CD4-positive, alpha-beta memory T cell (primary cell): ENCODE measurements at regions not wholly inside any gene's neighbourhood (a gene's known extent, or its start where the extent isn't known, plus 50 kb on each side); places are given as distances from the start of the nearest gene placed in this dataset.

Experiments used
- CTCF ChIA-PET: fragments of 350-600 bp; sonication (Branson Sonifier 250); formaldehyde crosslinking; loops from one replicate; lab custom pipeline; 2021; ENCODE audit warnings: inconsistent platforms; ENCODE audit not compliant: partially characterized antibody; lab: Charles Lee
- POLR2A ChIA-PET: fragments of 350-600 bp; sonication (Branson Sonifier 250); formaldehyde crosslinking; loops from one replicate; lab custom pipeline; 2021; ENCODE audit not compliant: partially characterized antibody; lab: Charles Lee
- DNase-seq, 5 donors: peaks; one replicate each; pipeline versions ENCODE4 v3.0.0 to v3.0.0-alpha.2; 2020 to 2022; ENCODE audit warnings: mixed read lengths in 1 of 5
- H3K27ac ChIP-seq: one replicate; pipeline ENCODE4 v1.7.0; 2013; ENCODE audit warnings: low read depth, low read length
- H3K27me3 ChIP-seq: 2 replicates; pipeline ENCODE4 v1.7.0; 2013; ENCODE audit warnings: mild to moderate bottlenecking, low read length, moderate library complexity; ENCODE audit not compliant: insufficient read depth
- H3K36me3 ChIP-seq: 2 replicates; pipeline ENCODE4 v1.7.0; 2013; ENCODE audit warnings: mild to moderate bottlenecking, low read length, moderate library complexity; ENCODE audit not compliant: insufficient read depth
- H3K4me1 ChIP-seq: 2 replicates; pipeline ENCODE4 v1.7.0; 2013; ENCODE audit warnings: mild to moderate bottlenecking, low read length, moderate library complexity; ENCODE audit not compliant: insufficient read depth
- H3K4me3 ChIP-seq, 2 donors: one replicate each; pipeline ENCODE4 v1.7.0; 2013; ENCODE audit warnings: low read length in 2 of 2, mild to moderate bottlenecking in 1 of 2
- H3K9me3 ChIP-seq, 2 donors: one replicate each; pipeline ENCODE4 v1.7.0; 2013; ENCODE audit warnings: low read length in 2 of 2, control low read depth in 1 of 2; ENCODE audit not compliant: control insufficient read depth in 1 of 2
- H3K27ac Mint-ChIP-seq, 7 donors: one replicate each; pipeline ENCODE4 v1.8.0; 2020 to 2021; ENCODE audit warnings: mixed read lengths in 7 of 7, mild to moderate bottlenecking in 6 of 7, inconsistent platforms in 3 of 7, moderate library complexity in 3 of 7
- H3K27me3 Mint-ChIP-seq, 2 donors: one replicate each; pipeline ENCODE4 v1.8.0; 2020 to 2021; ENCODE audit warnings: mixed read lengths in 2 of 2
- H3K36me3 Mint-ChIP-seq, 2 donors: one replicate each; pipeline ENCODE4 v1.8.0; 2020 to 2021; ENCODE audit warnings: mixed read lengths in 2 of 2, inconsistent platforms in 1 of 2, mild to moderate bottlenecking in 1 of 2
- H3K4me1 Mint-ChIP-seq, 4 donors: one replicate each; pipeline ENCODE4 v1.8.0; 2020 to 2021; ENCODE audit warnings: mixed read lengths in 4 of 4, mild to moderate bottlenecking in 1 of 4
- H3K4me3 Mint-ChIP-seq, 8 donors: one replicate each; pipeline ENCODE4 v1.8.0; 2020 to 2021; ENCODE audit warnings: mixed read lengths in 8 of 8, mild to moderate bottlenecking in 7 of 8, moderate library complexity in 6 of 8, inconsistent platforms in 3 of 8
- H3K9me3 Mint-ChIP-seq, 8 donors: one replicate each; pipeline ENCODE4 v1.8.0; 2020 to 2021; ENCODE audit warnings: mixed read lengths in 8 of 8, mild to moderate bottlenecking in 5 of 8, inconsistent platforms in 3 of 8, moderate library complexity in 1 of 8
- intact Hi-C: fragments of 100-400 bp; cut with micrococcal nuclease; formaldehyde crosslinking; loops from one replicate; pipeline ENCODE4 v1.15.1; 2023

DNA sequence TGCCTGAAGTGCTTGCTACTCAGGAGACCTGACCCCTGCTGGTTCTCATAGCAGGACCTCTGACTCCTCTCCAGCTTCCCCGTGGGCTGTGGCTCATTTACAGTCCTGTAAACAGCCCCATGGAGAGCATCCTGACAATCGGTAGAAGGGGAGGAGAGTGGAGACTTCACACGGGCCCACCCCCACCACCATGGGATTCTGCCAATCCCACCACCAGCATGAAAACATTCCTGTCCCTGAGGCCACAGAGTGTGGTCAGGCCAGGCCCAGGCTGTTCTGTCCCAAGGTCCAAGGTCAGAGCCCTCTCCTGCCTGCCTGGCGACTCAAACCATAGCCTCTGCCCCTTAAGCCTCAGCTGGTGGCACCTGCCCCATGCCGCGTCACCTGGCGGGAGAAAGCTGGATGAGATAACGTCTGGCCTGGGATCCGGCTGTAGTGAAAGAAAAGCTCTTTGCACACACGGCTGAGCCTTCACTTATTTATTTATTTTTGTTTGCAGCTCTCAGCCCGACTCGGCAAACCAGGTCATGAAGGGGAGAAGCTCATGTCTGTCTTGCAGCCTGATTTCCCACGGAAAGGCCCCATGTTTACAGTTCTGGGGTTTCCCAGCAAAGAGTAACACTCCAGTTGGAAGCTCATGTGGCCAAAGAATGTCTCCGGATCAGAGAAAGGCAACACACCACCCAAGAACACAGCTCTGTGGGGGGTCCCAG is 293.6 kb upstream of the ZMIZ1 start:
- intact Hi-C loops: no loop called here
- Mint-ChIP-seq H3K27ac (no peak overlapping the region), H3K36me3 (no peaks in the 10 kb centered on the region), H3K9me3 (no peaks in the 10 kb centered on the region), H3K4me1 (no peaks in the 10 kb centered on the region), H3K4me3 (no peak overlapping the region), H3K27me3 (peaks cover 0 to 7% of the 10 kb centered on the region in 2 donors)
- Histone ChIP-seq H3K4me3 (no peak overlapping the region), H3K4me1 (no peaks in the 10 kb centered on the region), H3K9me3 (no peaks in the 10 kb centered on the region), H3K27me3 (no peaks in the 10 kb centered on the region), H3K27ac (no peak overlapping the region), H3K36me3 (no peaks in the 10 kb centered on the region)
- ChIA-PET CTCF (no interaction called here), POLR2A (no interaction called here)
- DNase-seq: no peak

- H3K4me3 Mint-ChIP-seq: no peak overlapping the region
- ChIA-PET POLR2A (no interaction called here), CTCF (no interaction called here)
- Histone ChIP-seq H3K9me3 (no peaks in the 10 kb centered on the region), H3K36me3 (no peaks in the 10 kb centered on the region), H3K4me3 (no peak overlapping the region), H3K27ac (no peak overlapping the region), H3K27me3 (no peaks in the 10 kb centered on the region), H3K4me1 (no peaks in the 10 kb centered on the region)
- H3K9me3 Mint-ChIP-seq: no peaks in the 10 kb centered on the region
- no peaks in the 10 kb centered on the region for H3K4me1 Mint-ChIP-seq
- no peaks in the 10 kb centered on the region for H3K36me3 Mint-ChIP-seq
- H3K27ac Mint-ChIP-seq: no peak overlapping the region
- intact Hi-C loops: no loop called here
- peaks cover 0 to 5% of the 10 kb centered on the region in 2 donors for H3K27me3 Mint-ChIP-seq
- DNase-seq: no peak
These were observed 292.9 kb upstream of the ZMIZ1 start for GRCh38 chr10:78775891-78776290.

DNA sequence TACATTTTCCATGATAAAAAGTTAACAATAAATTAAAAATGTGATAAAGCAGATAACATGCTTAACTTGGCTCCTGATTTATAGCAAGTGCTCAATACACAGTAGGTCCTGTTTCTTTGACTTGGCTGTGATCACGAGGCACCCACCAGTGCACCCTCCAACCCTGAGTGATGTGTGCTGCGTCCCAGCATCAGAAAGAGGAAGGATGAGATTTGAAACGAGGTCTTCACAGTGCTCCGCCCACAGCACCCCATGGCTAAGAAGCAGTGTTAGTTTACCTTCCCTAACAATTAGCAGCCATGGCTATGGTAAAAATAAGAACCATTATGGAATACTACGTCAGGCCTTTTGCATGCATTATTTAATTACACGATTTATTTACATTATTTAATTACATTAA is 292.0 kb upstream of the ZMIZ1 start:
- H3K4me3 ChIP-seq: no peak overlapping the region
- POLR2A ChIA-PET: no interaction called here
- no peak overlapping the region for H3K27ac ChIP-seq
- Mint-ChIP-seq H3K27me3 (peaks cover 2 to 7% of the 10 kb centered on the region in 2 donors), H3K4me3 (no peak overlapping the region), H3K27ac (no peak overlapping the region), H3K9me3 (no peaks in the 10 kb centered on the region), H3K4me1 (no peaks in the 10 kb centered on the region), H3K36me3 (no peaks in the 10 kb centered on the region)
- no peak for DNase-seq
- CTCF ChIA-PET: interaction anchor here (1.3 kb wide), 1 partner anchor 419 kb away, joined by 3 read pairs; no protein-coding TSS in a partner anchor
- intact Hi-C loops: no loop called here
- H3K36me3 ChIP-seq: no peaks in the 10 kb centered on the region
- no peaks in the 10 kb centered on the region for H3K9me3 ChIP-seq
- no peaks in the 10 kb centered on the region for H3K27me3 ChIP-seq
- no peaks in the 10 kb centered on the region for H3K4me1 ChIP-seq

DNA sequence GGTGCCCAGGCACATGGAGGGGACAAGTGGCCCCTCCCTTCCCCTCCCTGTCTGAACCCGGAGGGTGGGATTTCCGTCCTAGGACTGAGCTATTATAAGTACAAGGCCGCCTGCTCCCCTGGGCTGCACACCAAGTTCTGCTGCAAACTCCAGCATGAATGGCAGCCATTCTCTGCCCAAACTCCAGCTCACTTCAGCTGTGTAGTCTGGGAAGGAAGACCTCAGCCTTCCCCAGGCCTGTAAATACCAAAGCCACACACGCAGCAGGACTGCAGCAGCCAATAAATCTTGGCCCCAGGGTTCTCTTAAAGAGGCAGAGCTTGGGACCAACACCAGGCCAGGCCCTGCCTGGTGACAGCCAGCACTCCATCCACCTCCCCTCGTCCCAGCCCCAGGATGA is 291.3 kb upstream of the ZMIZ1 start:
- ChIA-PET POLR2A (no interaction called here), CTCF (interaction anchor here (1.3 kb wide), 1 partner anchor 418 kb away, joined by 3 read pairs; no protein-coding TSS in a partner anchor)
- no peaks in the 10 kb centered on the region for H3K4me1 ChIP-seq
- H3K27me3 ChIP-seq: no peaks in the 10 kb centered on the region
- Mint-ChIP-seq H3K27ac (no peak overlapping the region), H3K36me3 (no peaks in the 10 kb centered on the region), H3K27me3 (peaks cover 2 to 7% of the 10 kb centered on the region in 2 donors), H3K9me3 (no peaks in the 10 kb centered on the region), H3K4me3 (no peak overlapping the region), H3K4me1 (no peaks in the 10 kb centered on the region)
- no peak for DNase-seq
- H3K9me3 ChIP-seq: no peaks in the 10 kb centered on the region
- no peak overlapping the region for H3K4me3 ChIP-seq
- intact Hi-C loops: no loop called here
- H3K27ac ChIP-seq: no peak overlapping the region
- no peaks in the 10 kb centered on the region for H3K36me3 ChIP-seq

DNA sequence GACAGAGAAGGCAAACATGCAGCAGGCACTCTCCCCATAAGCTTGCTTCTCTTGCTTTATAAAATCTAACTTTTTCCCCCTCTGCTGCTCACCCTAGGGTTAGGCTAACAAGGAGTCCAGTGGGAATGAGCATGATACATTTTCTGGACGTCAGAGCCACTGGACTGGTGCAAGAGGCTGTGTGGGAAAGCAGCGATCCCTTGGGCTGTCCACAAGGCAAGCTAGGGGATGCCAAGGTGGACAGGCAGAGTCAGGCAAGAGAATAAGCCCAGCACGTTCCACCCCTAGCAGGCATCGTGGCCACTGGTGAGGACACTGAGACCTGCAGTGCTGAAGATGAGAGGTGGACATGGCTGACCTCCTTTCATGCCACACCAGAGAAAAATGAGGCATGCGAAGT is 290.9 kb upstream of the ZMIZ1 start:
- H3K4me3 ChIP-seq: no peak overlapping the region
- H3K9me3 ChIP-seq: no peaks in the 10 kb centered on the region
- peaks cover 2 to 7% of the 10 kb centered on the region in 2 donors for H3K27me3 Mint-ChIP-seq
- ChIA-PET CTCF (interaction anchor here (1.3 kb wide), 1 partner anchor 418 kb away, joined by 3 read pairs; no protein-coding TSS in a partner anchor), POLR2A (no interaction called here)
- DNase-seq: no peak
- H3K9me3 Mint-ChIP-seq: peaks cover 0 to 3% (median 0%) of the 10 kb centered on the region in 8 donors
- no peaks in the 10 kb centered on the region for H3K36me3 Mint-ChIP-seq
- H3K27me3 ChIP-seq: no peaks in the 10 kb centered on the region
- H3K27ac Mint-ChIP-seq: no peak overlapping the region
- no peaks in the 10 kb centered on the region for H3K4me1 ChIP-seq
- H3K4me1 Mint-ChIP-seq: no peaks in the 10 kb centered on the region
- no peak overlapping the region for H3K4me3 Mint-ChIP-seq
- intact Hi-C loops: no loop called here
- no peaks in the 10 kb centered on the region for H3K36me3 ChIP-seq
- no peak overlapping the region for H3K27ac ChIP-seq

DNA sequence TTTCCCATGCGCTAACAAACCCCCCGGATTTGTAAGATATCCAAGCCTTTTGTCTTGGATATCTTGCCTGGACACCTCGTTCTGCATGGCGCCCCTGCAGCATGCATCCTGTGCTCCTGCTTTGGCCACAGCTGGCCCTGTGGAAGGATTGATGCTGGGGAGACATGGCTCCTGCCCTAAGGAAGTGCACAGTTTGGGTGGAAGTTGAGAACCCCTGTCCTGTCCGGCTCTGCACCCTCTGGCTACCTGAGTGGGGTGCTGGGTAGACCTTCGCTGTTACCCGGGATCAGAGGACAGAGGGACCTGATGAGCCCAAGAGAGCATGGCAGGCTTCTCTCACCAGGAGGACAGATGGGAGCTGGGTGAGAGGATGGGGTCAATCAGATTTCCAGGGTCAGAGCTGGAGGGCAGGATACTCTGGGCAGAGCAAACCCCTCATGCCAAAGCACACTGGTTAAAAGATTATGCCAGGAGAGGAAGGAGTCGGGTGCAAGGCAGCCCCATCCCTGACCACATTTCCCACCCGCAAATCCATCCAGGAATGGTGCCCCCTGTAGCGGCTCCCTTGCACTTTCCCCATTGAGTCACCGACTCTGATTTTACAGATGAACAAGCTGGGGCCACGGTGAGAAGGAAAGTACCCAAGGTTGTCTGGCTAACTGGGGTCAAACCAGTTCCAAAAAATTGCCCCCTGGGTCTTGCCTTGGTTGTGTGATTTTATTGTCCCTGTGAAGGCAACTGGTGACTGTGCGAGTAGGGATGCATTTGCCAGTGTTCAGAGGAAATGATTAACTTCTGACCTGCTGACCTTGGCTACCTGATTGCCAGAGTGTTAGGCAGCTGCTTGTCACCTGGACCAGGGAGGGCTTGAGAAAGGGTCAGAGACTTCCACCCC is 290.1 kb upstream of the ZMIZ1 start:
- no peaks in the 10 kb centered on the region for H3K4me1 ChIP-seq
- H3K4me3 ChIP-seq: no peak overlapping the region
- no peak overlapping the region for H3K27ac Mint-ChIP-seq
- CTCF ChIA-PET: no interaction called here
- H3K27me3 Mint-ChIP-seq: peaks cover 2 to 7% of the 10 kb centered on the region in 2 donors
- intact Hi-C loops: no loop called here
- POLR2A ChIA-PET: no interaction called here
- H3K9me3 ChIP-seq: no peaks in the 10 kb centered on the region
- DNase-seq: no peak
- H3K27ac ChIP-seq: no peak overlapping the region
- H3K9me3 Mint-ChIP-seq: peaks cover 0 to 4% (median 0%) of the 10 kb centered on the region in 8 donors
- H3K27me3 ChIP-seq: no peaks in the 10 kb centered on the region
- no peak overlapping the region for H3K4me3 Mint-ChIP-seq
- H3K4me1 Mint-ChIP-seq: no peaks in the 10 kb centered on the region
- no peaks in the 10 kb centered on the region for H3K36me3 Mint-ChIP-seq
- no peaks in the 10 kb centered on the region for H3K36me3 ChIP-seq

- POLR2A ChIA-PET: no interaction called here
- Mint-ChIP-seq H3K27ac (no peak overlapping the region), H3K9me3 (peaks cover 0 to 4% (median 0%) of the 10 kb centered on the region in 8 donors), H3K4me3 (no peak overlapping the region), H3K36me3 (no peaks in the 10 kb centered on the region), H3K4me1 (no peaks in the 10 kb centered on the region), H3K27me3 (peaks cover 5 to 7% of the 10 kb centered on the region in 2 donors)
- no peaks in the 10 kb centered on the region for H3K9me3 ChIP-seq
- no peak for DNase-seq
- no peak overlapping the region for H3K27ac ChIP-seq
- no peaks in the 10 kb centered on the region for H3K4me1 ChIP-seq
- intact Hi-C loops: no loop called here
- CTCF ChIA-PET: no interaction called here
- no peaks in the 10 kb centered on the region for H3K27me3 ChIP-seq
- no peak overlapping the region for H3K4me3 ChIP-seq
- H3K36me3 ChIP-seq: no peaks in the 10 kb centered on the region
These were observed 289.3 kb upstream of the ZMIZ1 start for GRCh38 chr10:78779339-78779955.
